ENCODE measurements at regions not wholly inside any gene's neighbourhood (a gene's known extent, or its start where the extent isn't known, plus 50 kb on each side); places are given as distances from the start of the nearest gene placed in this dataset.

DNA sequence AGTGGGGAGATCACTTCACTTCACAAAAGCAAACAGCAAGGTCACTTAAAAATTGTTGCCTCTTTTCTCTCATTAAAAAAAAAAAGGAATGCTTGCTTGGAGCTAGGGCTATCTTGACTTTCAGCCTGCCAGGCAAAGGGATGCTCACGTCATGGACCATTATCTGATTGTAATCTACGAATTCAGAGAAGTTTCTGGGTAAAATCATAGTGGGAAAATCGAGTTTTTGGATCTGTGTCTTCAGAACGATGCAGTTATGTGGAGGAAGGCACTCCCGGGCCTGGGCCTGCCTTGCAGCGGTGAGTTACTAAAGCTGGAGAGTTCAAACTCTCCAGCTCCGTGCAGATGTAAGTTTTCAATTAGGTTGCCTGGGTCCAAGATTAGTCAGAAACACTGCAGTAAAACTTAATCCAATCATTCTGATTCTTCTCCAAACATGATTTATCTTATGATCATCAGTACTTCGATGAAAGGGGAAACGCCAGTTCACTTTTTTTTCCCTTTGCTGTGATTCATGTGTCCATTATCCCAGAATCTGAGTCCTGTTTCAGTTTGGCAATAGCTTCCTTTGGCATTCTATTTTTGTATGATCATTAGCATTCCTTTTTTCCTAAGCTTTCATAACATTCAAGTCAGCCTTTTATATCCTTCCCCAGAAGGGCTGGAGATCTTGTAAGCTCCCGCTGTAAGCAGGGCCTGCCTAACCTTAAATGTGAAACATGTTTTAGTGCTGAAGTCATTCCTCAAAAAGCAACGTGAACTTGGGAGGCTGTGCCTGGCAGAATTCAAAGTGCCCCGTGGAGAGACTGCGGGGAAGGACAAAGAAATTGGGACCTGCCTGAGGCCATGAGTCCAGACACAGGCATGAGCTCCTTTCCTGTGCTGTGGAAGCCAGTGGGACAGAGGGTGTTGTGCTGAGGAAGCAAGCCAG, 119.3 kb upstream of the TWIST2 start:
- TF ChIP-seq, protein P1, sequence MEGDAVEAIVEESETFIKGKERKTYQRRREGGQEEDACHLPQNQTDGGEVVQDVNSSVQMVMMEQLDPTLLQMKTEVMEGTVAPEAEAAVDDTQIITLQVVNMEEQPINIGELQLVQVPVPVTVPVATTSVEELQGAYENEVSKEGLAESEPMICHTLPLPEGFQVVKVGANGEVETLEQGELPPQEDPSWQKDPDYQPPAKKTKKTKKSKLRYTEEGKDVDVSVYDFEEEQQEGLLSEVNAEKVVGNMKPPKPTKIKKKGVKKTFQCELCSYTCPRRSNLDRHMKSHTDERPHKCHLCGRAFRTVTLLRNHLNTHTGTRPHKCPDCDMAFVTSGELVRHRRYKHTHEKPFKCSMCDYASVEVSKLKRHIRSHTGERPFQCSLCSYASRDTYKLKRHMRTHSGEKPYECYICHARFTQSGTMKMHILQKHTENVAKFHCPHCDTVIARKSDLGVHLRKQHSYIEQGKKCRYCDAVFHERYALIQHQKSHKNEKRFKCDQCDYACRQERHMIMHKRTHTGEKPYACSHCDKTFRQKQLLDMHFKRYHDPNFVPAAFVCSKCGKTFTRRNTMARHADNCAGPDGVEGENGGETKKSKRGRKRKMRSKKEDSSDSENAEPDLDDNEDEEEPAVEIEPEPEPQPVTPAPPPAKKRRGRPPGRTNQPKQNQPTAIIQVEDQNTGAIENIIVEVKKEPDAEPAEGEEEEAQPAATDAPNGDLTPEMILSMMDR (IDR thresholded peaks at IDR 0.05) = no peak
- TF ChIP-seq POLR2A (IDR thresholded peaks at IDR 0.05) = no peak

Data from uterus (tissue), 2 donors.